ENCODE measurements at regions not wholly inside any gene's neighbourhood (a gene's known extent, or its start where the extent isn't known, plus 50 kb on each side); places are given as distances from the start of the nearest gene placed in this dataset.

DNA sequence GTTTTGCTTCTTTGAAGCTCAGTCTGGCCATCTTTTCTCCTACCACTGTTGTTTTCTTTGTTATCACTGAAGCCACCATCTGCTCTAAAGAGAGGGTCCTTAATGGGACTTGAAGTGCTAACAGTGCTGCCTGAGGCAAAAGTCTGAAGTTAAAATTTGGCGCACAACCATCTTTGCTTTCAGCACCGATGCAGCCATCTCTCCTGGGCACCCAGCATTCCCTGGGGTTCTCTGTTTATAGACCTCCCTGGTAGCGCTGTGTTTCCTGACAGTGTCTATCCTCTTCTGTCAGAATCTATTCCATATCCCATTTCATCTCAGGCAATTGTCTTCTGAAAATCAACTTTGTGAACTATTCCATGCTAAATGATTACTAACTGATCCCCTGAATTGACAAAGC, 491.5 kb upstream of the MPDZ start:
- TF ChIP-seq CTCF (IDR thresholded peaks at IDR 0.05; ENCODE audit: low read depth, low read length) (no peak), EZH2phosphoT487 (IDR thresholded peaks at IDR 0.05; ENCODE audit: low read depth) (no peak)

All from OCI-LY3 (cell line).